Endodermal cell (in vitro differentiated cells): ENCODE measurements at regions not wholly inside any gene's neighbourhood (a gene's known extent, or its start where the extent isn't known, plus 50 kb on each side); places are given as distances from the start of the nearest gene placed in this dataset.

Source experiments
- DNase-seq: peaks from one replicate; pipeline ENCODE4 v3.0.0-alpha.2; 2017
- H3K27ac ChIP-seq: 2 replicates; pipeline ENCODE4 v1.5.1; 2013; ENCODE audit warnings: mild to moderate bottlenecking, low read depth, low read length, moderate library complexity
- H3K27me3 ChIP-seq: 2 replicates; pipeline ENCODE4 v1.6.1; 2013; ENCODE audit warnings: mild to moderate bottlenecking, low read length, moderate library complexity; ENCODE audit not compliant: insufficient read depth, control insufficient read depth, poor library complexity, severe bottlenecking
- H3K36me3 ChIP-seq: 2 replicates; pipeline ENCODE4 v1.7.0; 2013; ENCODE audit warnings: mild to moderate bottlenecking, low read length, moderate library complexity; ENCODE audit not compliant: control insufficient read depth, insufficient read depth
- H3K4me1 ChIP-seq: one replicate; pipeline ENCODE4 v1.7.0; 2013; ENCODE audit warnings: low read length; ENCODE audit not compliant: control insufficient read depth, insufficient read depth
- H3K4me3 ChIP-seq: 2 replicates; pipeline ENCODE4 v1.5.1; 2013; ENCODE audit warnings: mild to moderate bottlenecking, low read length, moderate library complexity
- H3K9ac ChIP-seq: 2 replicates; pipeline ENCODE4 v1.6.1; 2013; ENCODE audit warnings: mild to moderate bottlenecking, low read length, moderate library complexity; ENCODE audit not compliant: poor library complexity, severe bottlenecking; ENCODE audit errors: extremely low read depth
- H3K9me3 ChIP-seq: 2 replicates; pipeline ENCODE4 v1.6.1; 2013; ENCODE audit warnings: mild to moderate bottlenecking, low read length, moderate library complexity; ENCODE audit not compliant: control insufficient read depth
- H3K27ac Mint-ChIP-seq: 2 replicates; pipeline ENCODE4 v1.8.0; 2020; ENCODE audit warnings: mixed read lengths
- H3K27me3 Mint-ChIP-seq: 2 replicates; pipeline ENCODE4 v1.8.0; 2021; ENCODE audit warnings: mild to moderate bottlenecking, mixed read lengths; ENCODE audit not compliant: insufficient read depth
- H3K36me3 Mint-ChIP-seq: 2 replicates; pipeline ENCODE4 v1.8.0; 2020; ENCODE audit warnings: low read depth, mixed read lengths
- H3K4me1 Mint-ChIP-seq: 2 replicates; pipeline ENCODE4 v1.8.0; 2020; ENCODE audit warnings: mixed read lengths
- H3K4me3 Mint-ChIP-seq: 2 replicates; pipeline ENCODE4 v1.8.0; 2020; ENCODE audit warnings: mild to moderate bottlenecking, moderate library complexity, mixed read lengths
- H3K9me3 Mint-ChIP-seq: 2 replicates; pipeline ENCODE4 v1.8.0; 2020; ENCODE audit warnings: mild to moderate bottlenecking, mixed read lengths
- WGBS, 2 experiments: methylation state at CpG; one replicate each; pipeline versions ENCODE4 v1.1.5 to v1.1.7; 2013; ENCODE audit warnings: missing lambda C conversion rate in 2 of 2, mixed read lengths in 1 of 2; ENCODE audit not compliant: insufficient coverage in 1 of 2, insufficient read length in 1 of 2; 5-methylcytosine and 5-hydroxymethylcytosine counted together
- TF ChIP-seq, protein P1 (sequence below): fragments of 200-600 bp; sonication (generic); conservative IDR thresholded peaks from 2 replicates; pipeline ENCODE4 v1.5.0; 2021; ENCODE audit warnings: antibody characterized with exemption, mild to moderate bottlenecking

DNA sequence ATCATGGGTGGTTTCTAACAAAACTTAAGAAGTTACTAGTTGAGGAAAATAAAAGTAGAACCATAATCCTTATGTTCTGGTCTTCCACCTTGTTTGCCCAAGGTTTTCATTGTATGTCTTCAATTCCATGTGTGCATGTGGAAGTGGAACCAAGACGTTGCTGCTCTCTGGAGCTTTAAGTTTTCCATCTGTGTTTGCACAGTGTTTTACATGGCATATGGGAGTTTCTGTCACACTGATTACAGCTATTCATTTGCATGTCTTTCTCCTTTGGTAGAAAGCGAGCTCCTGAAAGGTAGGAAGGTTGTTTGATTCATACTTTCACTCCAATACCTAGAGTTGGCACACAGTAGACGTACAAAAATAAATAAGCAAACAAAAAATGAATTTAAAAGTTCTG lies 112.6 kb upstream of the LUZP2 start:
- no peak overlapping the region for H3K4me3 ChIP-seq
- Mint-ChIP-seq H3K27ac (no peak overlapping the region), H3K36me3 (no peaks in the 10 kb centered on the region), H3K27me3 (no peaks in the 10 kb centered on the region), H3K4me3 (no peak overlapping the region), H3K4me1 (peaks cover 2% of the 10 kb centered on the region), H3K9me3 (peaks cover 4% of the 10 kb centered on the region)
- WGBS, 2 experiments = 89% methylated on average over 2 of the region's 3 CpGs; no CpG with 5 or more reads in 1 of the 2 experiments
- no peak overlapping the region for H3K9ac ChIP-seq
- H3K27ac ChIP-seq = no peak overlapping the region
- no peaks in the 10 kb centered on the region for H3K9me3 ChIP-seq
- no peak for DNase-seq
- TF ChIP-seq, protein P1, sequence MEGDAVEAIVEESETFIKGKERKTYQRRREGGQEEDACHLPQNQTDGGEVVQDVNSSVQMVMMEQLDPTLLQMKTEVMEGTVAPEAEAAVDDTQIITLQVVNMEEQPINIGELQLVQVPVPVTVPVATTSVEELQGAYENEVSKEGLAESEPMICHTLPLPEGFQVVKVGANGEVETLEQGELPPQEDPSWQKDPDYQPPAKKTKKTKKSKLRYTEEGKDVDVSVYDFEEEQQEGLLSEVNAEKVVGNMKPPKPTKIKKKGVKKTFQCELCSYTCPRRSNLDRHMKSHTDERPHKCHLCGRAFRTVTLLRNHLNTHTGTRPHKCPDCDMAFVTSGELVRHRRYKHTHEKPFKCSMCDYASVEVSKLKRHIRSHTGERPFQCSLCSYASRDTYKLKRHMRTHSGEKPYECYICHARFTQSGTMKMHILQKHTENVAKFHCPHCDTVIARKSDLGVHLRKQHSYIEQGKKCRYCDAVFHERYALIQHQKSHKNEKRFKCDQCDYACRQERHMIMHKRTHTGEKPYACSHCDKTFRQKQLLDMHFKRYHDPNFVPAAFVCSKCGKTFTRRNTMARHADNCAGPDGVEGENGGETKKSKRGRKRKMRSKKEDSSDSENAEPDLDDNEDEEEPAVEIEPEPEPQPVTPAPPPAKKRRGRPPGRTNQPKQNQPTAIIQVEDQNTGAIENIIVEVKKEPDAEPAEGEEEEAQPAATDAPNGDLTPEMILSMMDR = no peak
- H3K36me3 ChIP-seq = no peaks in the 10 kb centered on the region
- H3K4me1 ChIP-seq = no peaks in the 10 kb centered on the region
- H3K27me3 ChIP-seq = no peaks in the 10 kb centered on the region

DNA sequence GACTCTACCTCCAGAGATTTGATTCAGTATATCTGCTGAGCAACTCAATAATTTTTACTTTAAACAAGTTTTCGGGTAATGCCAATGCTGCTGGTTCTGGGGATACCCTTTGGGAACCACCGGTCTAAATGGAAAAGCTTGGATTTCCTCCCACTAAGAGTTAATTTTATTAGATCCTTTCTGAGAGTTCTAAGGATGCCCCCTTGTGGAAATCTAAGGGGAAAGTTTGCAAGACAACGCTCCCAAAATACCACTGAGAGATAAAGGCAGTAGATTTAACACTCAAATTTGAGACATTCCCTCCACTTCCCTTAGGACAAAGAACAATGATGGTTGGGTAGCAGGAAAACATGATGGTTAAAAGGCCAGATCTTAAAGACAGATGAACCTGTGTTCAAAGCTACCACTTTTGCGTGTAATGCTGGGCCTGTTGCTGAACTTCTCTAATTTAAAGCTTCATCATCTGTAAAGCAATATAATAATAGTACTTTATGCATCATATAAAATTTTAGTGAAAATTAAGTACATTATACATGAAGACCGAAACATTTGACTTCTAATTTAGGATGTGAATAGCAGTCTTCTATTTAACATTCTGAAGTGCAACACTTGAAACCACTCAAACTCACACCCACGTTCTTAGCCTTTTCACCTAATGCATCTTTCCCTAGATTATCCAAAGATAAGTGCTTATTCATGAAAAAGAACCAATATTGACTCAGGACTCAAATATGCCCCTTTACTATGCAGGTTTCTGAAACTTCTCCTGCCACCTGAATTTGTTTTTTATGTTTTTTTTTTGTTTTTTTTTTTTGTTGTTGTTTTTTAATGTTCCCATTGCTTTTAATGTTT lies 110.1 kb upstream of the LUZP2 start:
- H3K27me3 ChIP-seq = no peaks in the 10 kb centered on the region
- peaks cover 4% of the 10 kb centered on the region for H3K9me3 Mint-ChIP-seq
- no peak overlapping the region for H3K27ac ChIP-seq
- H3K4me1 Mint-ChIP-seq = peaks cover 2% of the 10 kb centered on the region
- no peak overlapping the region for H3K9ac ChIP-seq
- peak; percentile 53 for DNase-seq
- H3K36me3 Mint-ChIP-seq = no peaks in the 10 kb centered on the region
- no peaks in the 10 kb centered on the region for H3K36me3 ChIP-seq
- TF ChIP-seq, protein P1 = peak; percentile 87
- no peaks in the 10 kb centered on the region for H3K9me3 ChIP-seq
- H3K27me3 Mint-ChIP-seq = no peaks in the 10 kb centered on the region
- H3K27ac Mint-ChIP-seq = no peak overlapping the region
- no peak overlapping the region for H3K4me3 ChIP-seq
- H3K4me3 Mint-ChIP-seq = no peak overlapping the region
- WGBS, 2 experiments = 62 to 65% methylated on average over 3 to 6 of the region's 6 CpGs
- no peaks in the 10 kb centered on the region for H3K4me1 ChIP-seq

DNA sequence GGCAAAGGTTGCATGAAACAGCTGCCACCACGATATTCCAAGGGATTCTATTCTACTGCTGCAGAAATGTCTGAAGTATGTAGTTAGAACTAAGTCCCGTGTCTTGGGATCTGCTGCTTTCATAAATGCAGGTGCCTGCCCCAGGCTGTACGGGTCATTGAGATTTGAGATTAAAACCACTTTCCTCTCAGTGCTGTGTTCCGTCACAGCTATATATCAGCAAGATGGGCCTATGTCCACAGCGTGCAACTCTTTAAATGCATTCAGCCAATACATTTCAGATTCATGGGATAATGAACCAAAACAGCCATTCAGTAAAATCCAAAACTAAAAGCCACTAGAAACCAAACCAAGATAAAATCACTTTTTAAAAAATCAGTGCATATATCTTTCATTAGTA lies 107.3 kb upstream of the LUZP2 start:
- no peaks in the 10 kb centered on the region for H3K27me3 ChIP-seq
- no peaks in the 10 kb centered on the region for H3K9me3 ChIP-seq
- H3K36me3 Mint-ChIP-seq = no peaks in the 10 kb centered on the region
- no peak for DNase-seq
- no peaks in the 10 kb centered on the region for H3K4me1 ChIP-seq
- H3K4me3 Mint-ChIP-seq = no peak overlapping the region
- TF ChIP-seq, protein P1 = no peak
- H3K4me1 Mint-ChIP-seq = peaks cover 2% of the 10 kb centered on the region
- H3K27me3 Mint-ChIP-seq = no peaks in the 10 kb centered on the region
- no peaks in the 10 kb centered on the region for H3K36me3 ChIP-seq
- WGBS, 2 experiments = 90% methylated on average over 3 to 5 of the region's 5 CpGs
- H3K27ac Mint-ChIP-seq = no peak overlapping the region
- peaks cover 4% of the 10 kb centered on the region for H3K9me3 Mint-ChIP-seq
- no peak overlapping the region for H3K9ac ChIP-seq
- H3K4me3 ChIP-seq = no peak overlapping the region
- H3K27ac ChIP-seq = no peak overlapping the region
